ENCODE measurements at regions not wholly inside any gene's neighbourhood (a gene's known extent, or its start where the extent isn't known, plus 50 kb on each side); places are given as distances from the start of the nearest gene placed in this dataset.
"Not testable (repeated sequence)": the region's sequence is repeated elsewhere in the genome, so short reads cannot be mapped to it uniquely, and the experiment has no call there.

GRCh38 chr10:15921423-15921945, 61.2 kb upstream of the MINDY3 start:
- H3K4me1 Mint-ChIP-seq (ENCODE audit: low read depth); H3K4me3 Mint-ChIP-seq; H3K36me3 Mint-ChIP-seq (ENCODE audit: low read depth); H3K27me3 Mint-ChIP-seq; H3K27ac Mint-ChIP-seq; H3K9me3 Mint-ChIP-seq; intact Hi-C loops (cut with micrococcal nuclease): not testable (repeated sequence)

- Mint-ChIP-seq H3K27me3 (no peaks in the 10 kb centered on the region), H3K4me3 (no peak overlapping the region), H3K36me3 (ENCODE audit: low read depth) (no peaks in the 10 kb centered on the region), H3K4me1 (ENCODE audit: low read depth) (no peaks in the 10 kb centered on the region), H3K27ac (no peak overlapping the region), H3K9me3 (no peaks in the 10 kb centered on the region)
- intact Hi-C loops (cut with micrococcal nuclease): no loop called here
Measured at GRCh38 chr10:15931376-15931775, 71.1 kb upstream of the MINDY3 start.

- H3K36me3 Mint-ChIP-seq (ENCODE audit: low read depth); H3K9me3 Mint-ChIP-seq; H3K4me1 Mint-ChIP-seq (ENCODE audit: low read depth); H3K27me3 Mint-ChIP-seq; H3K27ac Mint-ChIP-seq; intact Hi-C loops (cut with micrococcal nuclease); H3K4me3 Mint-ChIP-seq: not testable (repeated sequence)
Measured at GRCh38 chr10:15939543-15939942, 79.2 kb upstream of the MINDY3 start.

- Mint-ChIP-seq H3K4me1 (ENCODE audit: low read depth) (no peaks in the 10 kb centered on the region), H3K27ac (no peak overlapping the region), H3K9me3 (peaks cover 31% of the 10 kb centered on the region), H3K36me3 (ENCODE audit: low read depth) (no peaks in the 10 kb centered on the region), H3K27me3 (no peaks in the 10 kb centered on the region), H3K4me3 (no peak overlapping the region)
- intact Hi-C loops (cut with micrococcal nuclease): no loop called here
Measured at GRCh38 chr10:15943426-15943825, 83.1 kb upstream of the MINDY3 start.

- no peak overlapping the region for H3K27ac Mint-ChIP-seq
- no peaks in the 10 kb centered on the region for H3K36me3 Mint-ChIP-seq (ENCODE audit: low read depth)
- H3K9me3 Mint-ChIP-seq: no peaks in the 10 kb centered on the region
- H3K4me3 Mint-ChIP-seq: no peak overlapping the region
- intact Hi-C loops (cut with micrococcal nuclease): no loop called here
- no peaks in the 10 kb centered on the region for H3K27me3 Mint-ChIP-seq
- H3K4me1 Mint-ChIP-seq (ENCODE audit: low read depth): no peaks in the 10 kb centered on the region
Measured at GRCh38 chr10:15954188-15954587, 93.9 kb upstream of the MINDY3 start.

- H3K4me3 Mint-ChIP-seq: no peak overlapping the region
- H3K4me1 Mint-ChIP-seq (ENCODE audit: low read depth): no peaks in the 10 kb centered on the region
- H3K27ac Mint-ChIP-seq: no peak overlapping the region
- intact Hi-C loops (cut with micrococcal nuclease): no loop called here
- H3K36me3 Mint-ChIP-seq (ENCODE audit: low read depth): no peaks in the 10 kb centered on the region
- H3K9me3 Mint-ChIP-seq: no peaks in the 10 kb centered on the region
- no peaks in the 10 kb centered on the region for H3K27me3 Mint-ChIP-seq
Measured at GRCh38 chr10:15960277-15960676, 100.0 kb upstream of the MINDY3 start.

GRCh38 chr10:15972736-15973135, 112.4 kb upstream of the MINDY3 start:
- H3K9me3 Mint-ChIP-seq; H3K36me3 Mint-ChIP-seq (ENCODE audit: low read depth); H3K4me1 Mint-ChIP-seq (ENCODE audit: low read depth); H3K4me3 Mint-ChIP-seq; H3K27ac Mint-ChIP-seq; H3K27me3 Mint-ChIP-seq; intact Hi-C loops (cut with micrococcal nuclease): not testable (repeated sequence)

- Mint-ChIP-seq H3K4me3 (no peak overlapping the region), H3K27me3 (no peaks in the 10 kb centered on the region), H3K36me3 (ENCODE audit: low read depth) (no peaks in the 10 kb centered on the region), H3K9me3 (peaks cover 15% of the 10 kb centered on the region), H3K4me1 (ENCODE audit: low read depth) (no peaks in the 10 kb centered on the region), H3K27ac (no peak overlapping the region)
- intact Hi-C loops (cut with micrococcal nuclease): no loop called here
Measured at GRCh38 chr10:15985690-15986089, 125.4 kb upstream of the MINDY3 start.

- Mint-ChIP-seq H3K27me3 (no peaks in the 10 kb centered on the region), H3K4me3 (no peak overlapping the region), H3K27ac (no peak overlapping the region), H3K36me3 (ENCODE audit: low read depth) (no peaks in the 10 kb centered on the region), H3K9me3 (peaks cover 46% of the 10 kb centered on the region), H3K4me1 (ENCODE audit: low read depth) (no peaks in the 10 kb centered on the region)
- intact Hi-C loops (cut with micrococcal nuclease): no loop called here
Measured at GRCh38 chr10:15990535-15991129, 130.3 kb upstream of the MINDY3 start.

GRCh38 chr10:15997313-15997712, 137.0 kb upstream of the MINDY3 start:
- H3K4me1 Mint-ChIP-seq (ENCODE audit: low read depth): no peaks in the 10 kb centered on the region
- H3K27me3 Mint-ChIP-seq: no peaks in the 10 kb centered on the region
- H3K27ac Mint-ChIP-seq: no peak overlapping the region
- H3K36me3 Mint-ChIP-seq (ENCODE audit: low read depth): no peaks in the 10 kb centered on the region
- peaks cover 31% of the 10 kb centered on the region for H3K9me3 Mint-ChIP-seq
- no peak overlapping the region for H3K4me3 Mint-ChIP-seq
- intact Hi-C loops (cut with micrococcal nuclease): no loop called here

GRCh38 chr10:16001581-16001980, 141.3 kb upstream of the MINDY3 start:
- Mint-ChIP-seq H3K9me3 (peaks cover 23% of the 10 kb centered on the region), H3K4me3 (no peak overlapping the region), H3K36me3 (ENCODE audit: low read depth) (no peaks in the 10 kb centered on the region), H3K27ac (no peak overlapping the region), H3K4me1 (ENCODE audit: low read depth) (no peaks in the 10 kb centered on the region), H3K27me3 (no peaks in the 10 kb centered on the region)
- intact Hi-C loops (cut with micrococcal nuclease): no loop called here

GRCh38 chr10:16009785-16010184, 149.5 kb upstream of the MINDY3 start:
- Mint-ChIP-seq H3K36me3 (ENCODE audit: low read depth) (no peaks in the 10 kb centered on the region), H3K9me3 (peaks cover 26% of the 10 kb centered on the region), H3K4me3 (no peak overlapping the region), H3K27me3 (no peaks in the 10 kb centered on the region), H3K27ac (no peak overlapping the region), H3K4me1 (ENCODE audit: low read depth) (no peaks in the 10 kb centered on the region)
- intact Hi-C loops (cut with micrococcal nuclease): no loop called here

GRCh38 chr10:16011548-16011947, 151.2 kb upstream of the MINDY3 start:
- Mint-ChIP-seq H3K4me1 (ENCODE audit: low read depth) (no peaks in the 10 kb centered on the region), H3K27ac (no peak overlapping the region)
- intact Hi-C loops (cut with micrococcal nuclease): no loop called here

GRCh38 chr10:16014469-16014868, 154.2 kb upstream of the MINDY3 start:
- H3K4me1 Mint-ChIP-seq (ENCODE audit: low read depth): no peaks in the 10 kb centered on the region
- H3K36me3 Mint-ChIP-seq (ENCODE audit: low read depth): no peaks in the 10 kb centered on the region
- H3K4me3 Mint-ChIP-seq: no peak overlapping the region
- H3K9me3 Mint-ChIP-seq: peaks cover 13% of the 10 kb centered on the region
- intact Hi-C loops (cut with micrococcal nuclease): no loop called here
- H3K27me3 Mint-ChIP-seq: no peaks in the 10 kb centered on the region
- H3K27ac Mint-ChIP-seq: no peak overlapping the region

More at GRCh38 chr10:16011548-16011947, 151.2 kb upstream of the MINDY3 start:
- Mint-ChIP-seq H3K9me3 (peaks cover 20% of the 10 kb centered on the region), H3K4me3 (no peak overlapping the region), H3K36me3 (ENCODE audit: low read depth) (no peaks in the 10 kb centered on the region), H3K27me3 (no peaks in the 10 kb centered on the region)

GRCh38 chr10:16016688-16017087, 156.4 kb upstream of the MINDY3 start:
- Mint-ChIP-seq H3K4me3 (no peak overlapping the region), H3K9me3 (peaks cover 27% of the 10 kb centered on the region), H3K27me3 (no peaks in the 10 kb centered on the region), H3K4me1 (ENCODE audit: low read depth) (no peaks in the 10 kb centered on the region), H3K36me3 (ENCODE audit: low read depth) (no peaks in the 10 kb centered on the region), H3K27ac (no peak overlapping the region)
- intact Hi-C loops (cut with micrococcal nuclease): no loop called here
